Neural progenitor cell (in vitro differentiated cells): ENCODE measurements at regions not wholly inside any gene's neighbourhood (a gene's known extent, or its start where the extent isn't known, plus 50 kb on each side); places are given as distances from the start of the nearest gene placed in this dataset.

Experiments
- DNase-seq: peaks from one replicate; pipeline ENCODE4 v3.0.0-alpha.2; 2016; ENCODE audit warnings: low spot score
- H2AFZ ChIP-seq: fragments of 200-600 bp; sonication (generic); replicated peaks from 2 replicates; pipeline ENCODE4 v1.6.1; 2016; ENCODE audit warnings: antibody characterized with exemption
- H3F3A ChIP-seq: fragments of 200-600 bp; sonication (generic); 2 replicates; pipeline ENCODE4 v1.6.1; 2016; ENCODE audit warnings: antibody characterized with exemption, low read depth
- H3K27ac ChIP-seq: fragments of 200-600 bp; sonication (generic); 2 replicates; pipeline ENCODE4 v1.5.1; 2016; ENCODE audit warnings: mild to moderate bottlenecking
- H3K27me3 ChIP-seq: fragments of 200-600 bp; sonication (generic); 2 replicates; pipeline ENCODE4 v1.6.1; 2016; ENCODE audit warnings: mild to moderate bottlenecking, moderate library complexity
- H3K36me3 ChIP-seq: fragments of 200-600 bp; sonication (generic); 2 replicates; pipeline ENCODE4 v1.5.1; 2016
- H3K4me1 ChIP-seq: fragments of 200-600 bp; sonication (generic); 2 replicates; pipeline ENCODE4 v1.6.1; 2016; ENCODE audit warnings: mixed run types
- H3K4me2 ChIP-seq: fragments of 200-600 bp; sonication (generic); 2 replicates; pipeline ENCODE4 v1.6.1; 2016
- H3K4me3 ChIP-seq: fragments of 200-600 bp; sonication (generic); 2 replicates; pipeline ENCODE4 v1.5.1; 2016
- H3K79me2 ChIP-seq: fragments of 200-600 bp; sonication (generic); 2 replicates; pipeline ENCODE4 v1.6.1; 2016; ENCODE audit warnings: low read depth
- H3K9ac ChIP-seq: fragments of 200-600 bp; sonication (generic); 2 replicates; pipeline ENCODE4 v1.6.1; 2016
- H3K9me3 ChIP-seq: fragments of 200-600 bp; sonication (generic); 2 replicates; pipeline ENCODE4 v1.5.1; 2016; ENCODE audit warnings: low read depth
- H4K20me1 ChIP-seq: fragments of 200-600 bp; sonication (generic); 2 replicates; pipeline ENCODE4 v1.6.1; 2016; ENCODE audit warnings: low read depth
- H3K27ac Mint-ChIP-seq: 3 replicates; pipeline ENCODE4 v1.8.0; 2021; ENCODE audit warnings: mixed read lengths
- H3K27me3 Mint-ChIP-seq: 2 replicates; pipeline ENCODE4 v1.8.0; 2022; ENCODE audit warnings: low read depth, mild to moderate bottlenecking, inconsistent platforms, moderate library complexity, mixed read lengths; ENCODE audit not compliant: insufficient read depth
- H3K36me3 Mint-ChIP-seq: 3 replicates; pipeline ENCODE4 v1.8.0; 2021; ENCODE audit warnings: mixed read lengths
- H3K4me1 Mint-ChIP-seq: 3 replicates; pipeline ENCODE4 v1.8.0; 2021; ENCODE audit warnings: mixed read lengths
- H3K4me3 Mint-ChIP-seq: 3 replicates; pipeline ENCODE4 v1.8.0; 2021; ENCODE audit warnings: mild to moderate bottlenecking, moderate library complexity, mixed read lengths
- H3K9me3 Mint-ChIP-seq: 3 replicates; pipeline ENCODE4 v1.8.0; 2020; ENCODE audit warnings: mixed read lengths
- EZH2 ChIP-seq: fragments of 200-600 bp; sonication (generic); IDR thresholded peaks from 2 replicates; pipeline ENCODE4 v1.6.1; 2017; ENCODE audit warnings: antibody characterized with exemption, mild to moderate bottlenecking, moderate library complexity
- EZH2phosphoT487 ChIP-seq: fragments of 200-600 bp; sonication (generic); IDR thresholded peaks from 2 replicates; pipeline ENCODE4 v1.6.1; 2017; ENCODE audit warnings: antibody characterized with exemption
- TF ChIP-seq, protein P1 (sequence below): fragments of 200-600 bp; sonication (generic); IDR thresholded peaks from 2 replicates; pipeline ENCODE4 v1.5.1; 2017; ENCODE audit warnings: antibody characterized with exemption, mild to moderate bottlenecking

DNA sequence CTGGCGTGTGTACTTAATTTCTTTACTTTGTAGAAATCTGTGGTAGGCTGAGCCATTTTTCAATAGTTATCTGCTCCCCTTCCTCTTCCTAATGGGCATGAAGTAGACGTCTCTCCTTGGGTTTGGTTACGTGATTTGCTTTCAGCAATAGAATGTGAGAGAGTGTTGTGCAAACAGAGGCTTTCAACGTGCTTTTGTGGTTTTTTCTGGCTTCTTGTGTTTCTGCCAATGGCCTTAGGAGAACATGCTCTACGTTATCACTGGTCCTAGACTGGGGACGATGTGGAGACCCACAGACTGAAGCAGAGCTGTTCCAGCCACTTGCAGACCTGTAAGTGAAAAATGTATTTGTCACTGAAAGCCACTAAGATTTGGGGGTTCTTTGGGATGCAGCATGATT lies 107.2 kb upstream of the NPTX2 start:
- Mint-ChIP-seq H3K4me1 (no peaks in the 10 kb centered on the region), H3K4me3 (no peak overlapping the region), H3K27me3 (peaks cover 6% of the 10 kb centered on the region), H3K9me3 (peaks cover 2% of the 10 kb centered on the region), H3K36me3 (no peaks in the 10 kb centered on the region), H3K27ac (no peak overlapping the region)
- Histone ChIP-seq H3K4me1 (no peaks in the 10 kb centered on the region), H4K20me1 (no peaks in the 10 kb centered on the region), H3K79me2 (no peaks in the 10 kb centered on the region), H3K36me3 (no peaks in the 10 kb centered on the region), H3K9ac (no peak overlapping the region), H3K4me2 (no peak overlapping the region), H3K9me3 (no peaks in the 10 kb centered on the region), H3K27me3 (no peaks in the 10 kb centered on the region), H3K27ac (no peak overlapping the region), H2AFZ (no peak overlapping the region), H3K4me3 (no peak overlapping the region), H3F3A (no peaks in the 10 kb centered on the region)
- no peak for TF ChIP-seq EZH2phosphoT487
- no peak for TF ChIP-seq EZH2
- TF ChIP-seq, protein P1, sequence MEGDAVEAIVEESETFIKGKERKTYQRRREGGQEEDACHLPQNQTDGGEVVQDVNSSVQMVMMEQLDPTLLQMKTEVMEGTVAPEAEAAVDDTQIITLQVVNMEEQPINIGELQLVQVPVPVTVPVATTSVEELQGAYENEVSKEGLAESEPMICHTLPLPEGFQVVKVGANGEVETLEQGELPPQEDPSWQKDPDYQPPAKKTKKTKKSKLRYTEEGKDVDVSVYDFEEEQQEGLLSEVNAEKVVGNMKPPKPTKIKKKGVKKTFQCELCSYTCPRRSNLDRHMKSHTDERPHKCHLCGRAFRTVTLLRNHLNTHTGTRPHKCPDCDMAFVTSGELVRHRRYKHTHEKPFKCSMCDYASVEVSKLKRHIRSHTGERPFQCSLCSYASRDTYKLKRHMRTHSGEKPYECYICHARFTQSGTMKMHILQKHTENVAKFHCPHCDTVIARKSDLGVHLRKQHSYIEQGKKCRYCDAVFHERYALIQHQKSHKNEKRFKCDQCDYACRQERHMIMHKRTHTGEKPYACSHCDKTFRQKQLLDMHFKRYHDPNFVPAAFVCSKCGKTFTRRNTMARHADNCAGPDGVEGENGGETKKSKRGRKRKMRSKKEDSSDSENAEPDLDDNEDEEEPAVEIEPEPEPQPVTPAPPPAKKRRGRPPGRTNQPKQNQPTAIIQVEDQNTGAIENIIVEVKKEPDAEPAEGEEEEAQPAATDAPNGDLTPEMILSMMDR, result no peak
- DNase-seq, result no peak

DNA sequence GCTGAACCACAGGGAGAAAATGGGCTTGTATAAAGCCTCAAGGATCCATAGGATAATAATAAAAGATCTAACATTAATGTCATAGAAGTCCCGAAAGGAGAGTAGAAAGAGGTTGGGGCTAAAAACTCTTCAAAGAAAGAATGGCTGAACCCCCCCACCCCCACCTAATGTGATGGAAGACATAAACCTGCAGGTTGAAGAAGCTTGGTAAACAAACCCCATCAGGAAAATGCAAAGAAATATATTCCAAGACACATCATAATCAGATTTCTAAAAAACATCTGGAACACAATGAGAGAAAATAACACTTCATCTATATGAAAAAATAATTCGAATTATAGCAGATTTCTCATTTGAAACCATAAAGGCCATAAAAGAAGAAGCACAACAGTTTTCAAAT lies 105.6 kb upstream of the BAIAP2L1 start:
- H3K36me3 Mint-ChIP-seq, result no peaks in the 10 kb centered on the region
- H4K20me1 ChIP-seq, result no peaks in the 10 kb centered on the region
- no peak overlapping the region for H3K27ac Mint-ChIP-seq

DNA sequence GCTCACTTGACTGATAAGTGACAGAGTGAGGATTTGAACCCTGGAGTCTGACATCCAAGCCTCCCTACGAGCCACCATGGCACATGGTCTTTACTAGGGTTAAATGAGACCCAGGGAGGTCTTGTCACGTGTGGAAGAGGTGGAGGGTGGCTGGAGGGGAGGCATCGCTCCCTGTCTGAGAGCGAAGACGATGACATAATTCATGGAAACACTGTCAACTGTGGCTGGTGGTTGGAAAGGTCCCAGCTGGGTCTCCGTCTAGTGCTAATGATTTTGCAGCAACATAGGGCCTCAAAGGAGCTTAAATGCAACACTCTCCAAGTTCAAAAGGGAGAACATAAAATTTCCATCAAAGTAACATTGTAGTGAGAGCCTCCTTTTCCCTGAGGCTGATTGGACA lies 99.9 kb upstream of the BAIAP2L1 start:
- Histone ChIP-seq H3K9me3 (no peaks in the 10 kb centered on the region), H3K9ac (no peak overlapping the region), H3K4me1 (no peaks in the 10 kb centered on the region), H3K27ac (no peak overlapping the region), H3K4me2 (no peak overlapping the region), H3K36me3 (no peaks in the 10 kb centered on the region), H2AFZ (no peak overlapping the region), H3K27me3 (no peaks in the 10 kb centered on the region), H3F3A (no peaks in the 10 kb centered on the region), H3K4me3 (no peak overlapping the region), H3K79me2 (no peaks in the 10 kb centered on the region), H4K20me1 (no peaks in the 10 kb centered on the region)
- H3K4me3 Mint-ChIP-seq, result no peak overlapping the region
- peaks cover 5% of the 10 kb centered on the region for H3K27me3 Mint-ChIP-seq
- no peak overlapping the region for H3K27ac Mint-ChIP-seq
- H3K36me3 Mint-ChIP-seq, result no peaks in the 10 kb centered on the region
- H3K9me3 Mint-ChIP-seq, result peaks cover 9% of the 10 kb centered on the region
- TF ChIP-seq, protein P1, result no peak
- TF ChIP-seq EZH2 (no peak), EZH2phosphoT487 (no peak)
- H3K4me1 Mint-ChIP-seq, result no peaks in the 10 kb centered on the region
- no peak for DNase-seq

More for the DNA sequence above, 105.6 kb upstream of the BAIAP2L1 start:
- Histone ChIP-seq H3K79me2 (no peaks in the 10 kb centered on the region), H2AFZ (no peak overlapping the region), H3K27me3 (no peaks in the 10 kb centered on the region), H3K27ac (no peak overlapping the region), H3K4me1 (no peaks in the 10 kb centered on the region), H3K9ac (no peak overlapping the region), H3K4me3 (no peak overlapping the region), H3K4me2 (no peak overlapping the region), H3K9me3 (no peaks in the 10 kb centered on the region), H3K36me3 (no peaks in the 10 kb centered on the region), H3F3A (no peaks in the 10 kb centered on the region)
- H3K27me3 Mint-ChIP-seq, result no peaks in the 10 kb centered on the region
- H3K9me3 Mint-ChIP-seq, result peaks cover 2% of the 10 kb centered on the region
- no peaks in the 10 kb centered on the region for H3K4me1 Mint-ChIP-seq
- no peak for DNase-seq
- no peak overlapping the region for H3K4me3 Mint-ChIP-seq
- TF ChIP-seq EZH2 (no peak), EZH2phosphoT487 (no peak)
- TF ChIP-seq, protein P1, result no peak
